ENCODE measurements at regions not wholly inside any gene's neighbourhood (a gene's known extent, or its start where the extent isn't known, plus 50 kb on each side); places are given as distances from the start of the nearest gene placed in this dataset.

GRCh38 chr5:92329759-92330158, 946.6 kb upstream of the ARRDC3 start:
- Histone ChIP-seq H3K36me3 (no peaks in the 10 kb centered on the region), H3K4me1 (no peaks in the 10 kb centered on the region), H3K27ac (no peak overlapping the region), H3K4me3 (no peak overlapping the region), H3K9me3 (no peaks in the 10 kb centered on the region), H3K27me3 (no peaks in the 10 kb centered on the region)
- no peak for ATAC-seq
- no peak for DNase-seq
- in situ Hi-C loops (cut with MboI; ENCODE audit: low sequenced_read_pairs in 4 of 4) (no loop called here), intact Hi-C loops (cut with DNase I; ENCODE audit: low total_unique reads) (no loop called here)
- TF ChIP-seq CTCF (IDR thresholded peaks at IDR 0.05 in 4 of 5, conservative IDR thresholded peaks at IDR 0.05 in 1 of 5) (no peak), POLR2A (IDR thresholded peaks at IDR 0.05) (no peak)

GRCh38 chr5:92328584-92329259, 945.6 kb upstream of the ARRDC3 start:
- Histone ChIP-seq H3K4me1 (no peaks in the 10 kb centered on the region), H3K4me3 (no peak overlapping the region), H3K27ac (no peak overlapping the region), H3K9me3 (no peaks in the 10 kb centered on the region), H3K36me3 (no peaks in the 10 kb centered on the region), H3K27me3 (no peaks in the 10 kb centered on the region)
- no peak for ATAC-seq
- intact Hi-C loops (cut with DNase I; ENCODE audit: low total_unique reads), result no loop called here
- TF ChIP-seq CTCF (IDR thresholded peaks at IDR 0.05 in 4 of 5, conservative IDR thresholded peaks at IDR 0.05 in 1 of 5) (no peak), POLR2A (IDR thresholded peaks at IDR 0.05) (no peak)
- in situ Hi-C loops (cut with MboI; ENCODE audit: low sequenced_read_pairs in 4 of 4), result no loop called here
- no peak for DNase-seq

- no peaks in the 10 kb centered on the region for H3K36me3 ChIP-seq
- H3K4me3 ChIP-seq, result no peak overlapping the region
- intact Hi-C loops (cut with DNase I; ENCODE audit: low total_unique reads), result no loop called here
- no peaks in the 10 kb centered on the region for H3K9me3 ChIP-seq
- no peak overlapping the region for H3K27ac ChIP-seq
- in situ Hi-C loops (cut with MboI; ENCODE audit: low sequenced_read_pairs in 4 of 4), result no loop called here
- ATAC-seq (no peak), DNase-seq (no peak)
- no peaks in the 10 kb centered on the region for H3K27me3 ChIP-seq
- no peak for TF ChIP-seq POLR2A (IDR thresholded peaks at IDR 0.05)
- TF ChIP-seq CTCF (IDR thresholded peaks at IDR 0.05 in 4 of 5, conservative IDR thresholded peaks at IDR 0.05 in 1 of 5), result no peak
- no peaks in the 10 kb centered on the region for H3K4me1 ChIP-seq
These were observed 937.3 kb upstream of the ARRDC3 start for GRCh38 chr5:92320446-92320845.

GRCh38 chr5:92313385-92313784, 930.3 kb upstream of the ARRDC3 start:
- Histone ChIP-seq H3K9me3 (no peaks in the 10 kb centered on the region), H3K36me3 (no peaks in the 10 kb centered on the region), H3K4me1 (no peaks in the 10 kb centered on the region), H3K4me3 (no peak overlapping the region), H3K27me3 (no peaks in the 10 kb centered on the region), H3K27ac (no peak overlapping the region)
- no peak for TF ChIP-seq CTCF (IDR thresholded peaks at IDR 0.05 in 4 of 5, conservative IDR thresholded peaks at IDR 0.05 in 1 of 5)
- TF ChIP-seq POLR2A (IDR thresholded peaks at IDR 0.05), result no peak
- intact Hi-C loops (cut with DNase I; ENCODE audit: low total_unique reads), result no loop called here
- ATAC-seq, result no peak
- in situ Hi-C loops (cut with MboI; ENCODE audit: low sequenced_read_pairs in 4 of 4), result no loop called here
- no peak for DNase-seq
